HEK293 (cell line): ENCODE measurements at regions not wholly inside any gene's neighbourhood (a gene's known extent, or its start where the extent isn't known, plus 50 kb on each side); places are given as distances from the start of the nearest gene placed in this dataset.

Source experiments
- CTCF ChIA-PET: fragments of 350-600 bp; formaldehyde crosslinking; extraction: SDS; loops from one replicate; lab custom pipeline; 2021; ENCODE audit warnings: antibody characterized with exemption; lab: Yijun Ruan, JAX
- POLR2A ChIA-PET: fragments of 300-600 bp; formaldehyde crosslinking; extraction: SDS; loops from one replicate; lab custom pipeline; 2020; ENCODE audit warnings: antibody characterized with exemption, inconsistent platforms; lab: Yijun Ruan, JAX
- H3K27ac ChIP-seq: fragments of 200-500 bp; sonication (Bioruptor generic); 2 replicates; pipeline ENCODE4 v1.5.1; 2014; ENCODE audit warnings: low read depth, low read length, control low read depth, inconsistent platforms; ENCODE audit errors: extremely low read depth
- H3K36me3 ChIP-seq, 2 experiments: fragments of 200-500 bp in 1 of 2; sonication (Bioruptor generic) in 1 of 2; 1 replicate in 1 of 2; 2 replicates in 1 of 2; pipeline ENCODE4 v1.5.1; 2014 to 2017; ENCODE audit warnings: inconsistent platforms in 2 of 2, low read length in 2 of 2; ENCODE audit not compliant: control insufficient read depth in 2 of 2, insufficient read depth in 1 of 2
- H3K4me1 ChIP-seq: fragments of 200-500 bp; sonication (Bioruptor generic); 2 replicates; pipeline ENCODE4 v1.5.1; 2014; ENCODE audit warnings: mild to moderate bottlenecking, low read length, inconsistent platforms; ENCODE audit not compliant: control insufficient read depth, insufficient read depth
- H3K4me3 ChIP-seq: 2 replicates; pipeline ENCODE4 v1.5.1; 2011; ENCODE audit warnings: low read depth, mild to moderate bottlenecking, control low read depth, low read length, moderate library complexity
- H3K9me3 ChIP-seq: fragments of 200-500 bp; sonication (Bioruptor generic); 2 replicates; pipeline ENCODE4 v1.5.1; 2014; ENCODE audit warnings: low read depth, low read length, inconsistent platforms; ENCODE audit not compliant: control insufficient read depth, insufficient read depth
- BCL11A ChIP-seq: fragments of 450-650 bp; formaldehyde crosslinking; IDR thresholded peaks from 2 replicates; pipeline ENCODE4 v1.5.1; 2016; ENCODE audit warnings: low read depth, missing biosample characterization, missing genetic modification characterization
- KLF10 ChIP-seq: fragments of 450-650 bp; IDR thresholded peaks from 2 replicates; pipeline ENCODE4 v1.5.1; 2018; ENCODE audit warnings: missing biosample characterization, mild to moderate bottlenecking, missing genetic modification characterization
- MEIS1 ChIP-seq: sonication (generic); formaldehyde crosslinking; IDR thresholded peaks from 2 replicates; pipeline ENCODE4 v1.8.1; 2022; ENCODE audit warnings: missing genetic modification reagents, mild to moderate bottlenecking, borderline replicate concordance
- MYNN ChIP-seq: fragments of 450-650 bp; formaldehyde crosslinking; IDR thresholded peaks from 2 replicates; pipeline ENCODE4 v1.5.1; 2016; ENCODE audit warnings: missing biosample characterization, missing genetic modification characterization, borderline replicate concordance
- MZF1 ChIP-seq: fragments of 450-650 bp; formaldehyde crosslinking; IDR thresholded peaks from 2 replicates; pipeline ENCODE4 v1.5.1; 2017; ENCODE audit warnings: missing biosample characterization, missing genetic modification characterization, borderline replicate concordance
- REPIN1 ChIP-seq: fragments of 450-650 bp; formaldehyde crosslinking; IDR thresholded peaks from 2 replicates; pipeline ENCODE4 v1.5.1; 2017; ENCODE audit warnings: missing biosample characterization, missing genetic modification characterization, low read depth
- SCRT1 ChIP-seq: fragments of 450-650 bp; formaldehyde crosslinking; IDR thresholded peaks from 2 replicates; pipeline ENCODE4 v1.5.1; 2016; ENCODE audit warnings: missing biosample characterization, missing genetic modification characterization, borderline replicate concordance
- SCRT2 ChIP-seq: fragments of 450-650 bp; formaldehyde crosslinking; IDR thresholded peaks from 2 replicates; pipeline ENCODE4 v1.5.1; 2016; ENCODE audit warnings: missing biosample characterization, missing genetic modification characterization
- ZBTB48 ChIP-seq: fragments of 450-650 bp; formaldehyde crosslinking; IDR thresholded peaks from 2 replicates; pipeline ENCODE4 v1.5.1; 2016; ENCODE audit warnings: missing biosample characterization, missing genetic modification characterization
- ZFHX2 ChIP-seq: fragments of 450-650 bp; formaldehyde crosslinking; conservative IDR thresholded peaks from 2 replicates; pipeline ENCODE4 v1.5.1; 2016; ENCODE audit warnings: missing biosample characterization, missing genetic modification characterization
- ZFP3 ChIP-seq: fragments of 450-650 bp; formaldehyde crosslinking; IDR thresholded peaks from 2 replicates; pipeline ENCODE4 v1.5.1; 2016; ENCODE audit warnings: low read depth, missing biosample characterization, missing genetic modification characterization
- ZNF10 ChIP-seq: fragments of 450-650 bp; formaldehyde crosslinking; IDR thresholded peaks from 2 replicates; pipeline ENCODE4 v1.5.1; 2017; ENCODE audit warnings: missing biosample characterization, missing genetic modification characterization
- ZNF174 ChIP-seq: fragments of 450-650 bp; formaldehyde crosslinking; IDR thresholded peaks from 2 replicates; pipeline ENCODE4 v1.5.0; 2017; ENCODE audit warnings: missing biosample characterization, mild to moderate bottlenecking, missing genetic modification characterization
- ZNF202 ChIP-seq: fragments of 450-650 bp; formaldehyde crosslinking; IDR thresholded peaks from 2 replicates; pipeline ENCODE4 v1.5.1; 2016; ENCODE audit warnings: missing biosample characterization, missing genetic modification characterization, borderline replicate concordance
- ZNF558 ChIP-seq: fragments of 450-650 bp; formaldehyde crosslinking; IDR thresholded peaks from 2 replicates; pipeline ENCODE4 v1.5.1; 2016; ENCODE audit warnings: missing biosample characterization, missing genetic modification characterization
- ZNF596 ChIP-seq: fragments of 450-650 bp; IDR thresholded peaks from 2 replicates; pipeline ENCODE4 v1.5.0; 2018; ENCODE audit warnings: missing biosample characterization, mild to moderate bottlenecking, missing genetic modification characterization, moderate library complexity
- ZNF629 ChIP-seq: fragments of 450-650 bp; formaldehyde crosslinking; IDR thresholded peaks from 2 replicates; pipeline ENCODE4 v1.5.1; 2017; ENCODE audit warnings: missing biosample characterization, missing genetic modification characterization
- ZNF658 ChIP-seq: fragments of 450-650 bp; formaldehyde crosslinking; IDR thresholded peaks from 2 replicates; pipeline ENCODE4; 2016; ENCODE audit warnings: missing biosample characterization, missing genetic modification characterization
- ZNF747 ChIP-seq: fragments of 450-650 bp; formaldehyde crosslinking; IDR thresholded peaks from 2 replicates; pipeline ENCODE4 v1.5.1; 2016; ENCODE audit warnings: missing biosample characterization, missing genetic modification characterization
- ZNF768 ChIP-seq: fragments of 450-650 bp; formaldehyde crosslinking; IDR thresholded peaks from 2 replicates; pipeline ENCODE4 v1.5.1; 2018; ENCODE audit warnings: missing biosample characterization, mild to moderate bottlenecking, missing genetic modification characterization
- ZNF843 ChIP-seq: fragments of 450-650 bp; formaldehyde crosslinking; IDR thresholded peaks from 2 replicates; pipeline ENCODE4 v1.5.1; 2016; ENCODE audit warnings: missing biosample characterization, missing genetic modification characterization
- TF ChIP-seq, protein P1 (sequence below): fragments of 450-650 bp; formaldehyde crosslinking; IDR thresholded peaks from 2 replicates; pipeline ENCODE4 v1.5.1; 2016; ENCODE audit warnings: missing biosample characterization, missing genetic modification characterization
- TF ChIP-seq, protein P2 (sequence below): fragments of 450-650 bp; formaldehyde crosslinking; IDR thresholded peaks from 2 replicates; pipeline ENCODE4 v1.5.1; 2017; ENCODE audit warnings: missing biosample characterization, mild to moderate bottlenecking, missing genetic modification characterization, moderate library complexity
- TF ChIP-seq, protein P3 (sequence below): fragments of 450-650 bp; formaldehyde crosslinking; IDR thresholded peaks from 2 replicates; pipeline ENCODE4 v1.5.1; 2016; ENCODE audit warnings: missing biosample characterization, missing genetic modification characterization

DNA sequence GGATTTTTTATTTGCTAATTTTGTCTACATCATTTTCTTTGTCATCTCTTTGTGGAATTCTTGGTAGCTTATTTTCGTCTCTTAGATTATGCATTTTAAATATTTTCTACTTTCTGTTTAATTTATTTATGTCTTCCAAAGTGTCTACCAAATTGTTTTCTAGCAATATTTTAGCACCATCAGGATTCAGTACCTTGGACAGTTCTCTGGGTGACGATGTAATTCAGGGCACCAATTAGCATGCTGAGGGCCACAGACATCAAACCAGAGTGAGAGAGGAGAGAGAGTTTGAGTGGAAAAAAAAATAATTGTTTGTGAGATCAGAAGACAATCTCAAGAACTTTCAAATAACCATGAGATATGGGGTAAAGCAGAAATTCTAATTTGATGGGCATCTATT lies 169.8 kb upstream of the CXADR start:
- ChIA-PET CTCF (no interaction called here), POLR2A (no interaction called here)
- no peaks in the 10 kb centered on the region for H3K4me1 ChIP-seq
- no peak overlapping the region for H3K4me3 ChIP-seq
- no peak overlapping the region for H3K27ac ChIP-seq
- TF ChIP-seq ZNF747 (tag by site-specific recombination) (no peak), ZNF202 (tag by site-specific recombination) (no peak)
- TF ChIP-seq, protein P1, sequence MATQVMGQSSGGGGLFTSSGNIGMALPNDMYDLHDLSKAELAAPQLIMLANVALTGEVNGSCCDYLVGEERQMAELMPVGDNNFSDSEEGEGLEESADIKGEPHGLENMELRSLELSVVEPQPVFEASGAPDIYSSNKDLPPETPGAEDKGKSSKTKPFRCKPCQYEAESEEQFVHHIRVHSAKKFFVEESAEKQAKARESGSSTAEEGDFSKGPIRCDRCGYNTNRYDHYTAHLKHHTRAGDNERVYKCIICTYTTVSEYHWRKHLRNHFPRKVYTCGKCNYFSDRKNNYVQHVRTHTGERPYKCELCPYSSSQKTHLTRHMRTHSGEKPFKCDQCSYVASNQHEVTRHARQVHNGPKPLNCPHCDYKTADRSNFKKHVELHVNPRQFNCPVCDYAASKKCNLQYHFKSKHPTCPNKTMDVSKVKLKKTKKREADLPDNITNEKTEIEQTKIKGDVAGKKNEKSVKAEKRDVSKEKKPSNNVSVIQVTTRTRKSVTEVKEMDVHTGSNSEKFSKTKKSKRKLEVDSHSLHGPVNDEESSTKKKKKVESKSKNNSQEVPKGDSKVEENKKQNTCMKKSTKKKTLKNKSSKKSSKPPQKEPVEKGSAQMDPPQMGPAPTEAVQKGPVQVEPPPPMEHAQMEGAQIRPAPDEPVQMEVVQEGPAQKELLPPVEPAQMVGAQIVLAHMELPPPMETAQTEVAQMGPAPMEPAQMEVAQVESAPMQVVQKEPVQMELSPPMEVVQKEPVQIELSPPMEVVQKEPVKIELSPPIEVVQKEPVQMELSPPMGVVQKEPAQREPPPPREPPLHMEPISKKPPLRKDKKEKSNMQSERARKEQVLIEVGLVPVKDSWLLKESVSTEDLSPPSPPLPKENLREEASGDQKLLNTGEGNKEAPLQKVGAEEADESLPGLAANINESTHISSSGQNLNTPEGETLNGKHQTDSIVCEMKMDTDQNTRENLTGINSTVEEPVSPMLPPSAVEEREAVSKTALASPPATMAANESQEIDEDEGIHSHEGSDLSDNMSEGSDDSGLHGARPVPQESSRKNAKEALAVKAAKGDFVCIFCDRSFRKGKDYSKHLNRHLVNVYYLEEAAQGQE (tag by site-specific recombination) = peak; percentile 79
- no peaks in the 10 kb centered on the region for H3K9me3 ChIP-seq
- H3K36me3 ChIP-seq = no peaks in the 10 kb centered on the region

DNA sequence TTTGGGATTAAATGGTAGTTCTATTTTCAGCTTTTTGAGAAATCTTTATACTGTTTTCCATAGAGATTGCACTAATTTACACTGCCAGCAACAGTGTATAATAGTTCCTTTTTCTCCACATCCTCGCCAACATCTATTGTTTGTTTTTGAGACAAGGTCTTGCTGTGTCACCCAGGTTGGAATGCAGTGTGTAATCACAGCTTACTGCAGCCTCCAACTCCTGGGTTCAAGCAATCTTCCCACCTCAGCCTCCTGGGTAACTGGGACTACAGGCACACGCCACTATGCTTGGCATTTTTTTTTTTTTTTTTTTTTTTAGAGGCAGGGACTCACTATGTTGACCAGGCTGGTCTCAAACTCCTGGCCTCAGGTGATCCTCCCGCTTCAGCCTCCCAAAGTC lies 164.5 kb upstream of the CXADR start:
- Histone ChIP-seq H3K27ac (no peak overlapping the region), H3K4me3 (no peak overlapping the region), H3K4me1 (no peaks in the 10 kb centered on the region), H3K36me3 (no peaks in the 10 kb centered on the region), H3K9me3 (no peaks in the 10 kb centered on the region)
- POLR2A ChIA-PET = no interaction called here
- CTCF ChIA-PET = no interaction called here
- no peak for TF ChIP-seq ZNF174 (tag by site-specific recombination)

DNA sequence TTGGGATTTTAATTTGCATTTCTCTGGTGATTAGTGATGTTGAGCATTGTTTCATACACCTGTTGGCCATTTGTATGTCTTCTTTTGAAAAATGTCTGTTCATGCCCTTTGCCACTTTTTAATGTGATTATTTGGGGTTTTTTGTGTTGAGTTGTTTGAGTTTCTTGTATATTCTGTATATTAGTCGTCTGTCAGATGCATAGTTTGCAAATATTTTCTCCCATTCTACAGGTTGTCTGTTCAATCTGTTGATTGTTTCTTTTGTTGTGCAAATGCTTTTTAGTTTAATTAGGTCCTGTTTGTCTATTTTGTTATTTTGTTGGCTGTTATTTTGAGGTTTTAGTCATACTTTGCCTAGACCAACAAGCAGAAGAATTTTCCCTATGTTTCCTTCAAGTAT lies 164.0 kb upstream of the CXADR start:
- no peaks in the 10 kb centered on the region for H3K4me1 ChIP-seq
- TF ChIP-seq SCRT2 (tag by site-specific recombination) (peak; percentile 56), KLF10 (no peak), SCRT1 (tag by site-specific recombination) (peak; percentile 70; the same call in 1 of the 2 replicates)
- ChIA-PET POLR2A (no interaction called here), CTCF (no interaction called here)
- no peaks in the 10 kb centered on the region for H3K36me3 ChIP-seq
- no peaks in the 10 kb centered on the region for H3K9me3 ChIP-seq
- H3K4me3 ChIP-seq = no peak overlapping the region
- H3K27ac ChIP-seq = no peak overlapping the region

DNA sequence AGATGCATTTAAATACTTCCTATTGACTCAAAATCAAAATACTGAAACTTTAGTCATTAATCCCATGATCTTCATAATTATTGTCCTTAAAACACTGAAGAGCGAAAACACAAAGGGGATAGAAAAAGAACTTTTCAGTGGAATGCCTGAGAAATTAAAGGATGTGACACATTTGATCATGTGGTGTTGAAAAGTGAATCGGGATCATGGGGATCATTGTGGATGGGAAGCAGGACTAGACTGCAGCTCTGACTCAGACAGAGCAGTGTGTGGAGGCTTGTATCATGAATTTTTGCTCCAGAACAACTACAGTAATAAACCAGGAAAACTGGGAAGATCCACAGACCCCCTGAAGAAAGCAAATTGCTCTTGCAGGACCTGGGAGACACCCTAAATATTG lies 161.1 kb upstream of the CXADR start:
- Histone ChIP-seq H3K4me3 (no peak overlapping the region), H3K4me1 (no peaks in the 10 kb centered on the region), H3K36me3 (no peaks in the 10 kb centered on the region), H3K9me3 (no peaks in the 10 kb centered on the region), H3K27ac (no peak overlapping the region)
- POLR2A ChIA-PET = no interaction called here
- CTCF ChIA-PET = interaction anchor here (1.1 kb wide), 1 partner anchor 234 kb away, joined by 3 read pairs; no protein-coding TSS in a partner anchor
- TF ChIP-seq ZNF843 (no peak), ZBTB48 (tag by site-specific recombination) (no peak), ZNF658 (tag by site-specific recombination) (no peak), MEIS1 (no peak), ZFHX2 (tag by site-specific recombination) (no peak), ZNF596 (no peak), ZNF10 (tag by site-specific recombination) (no peak), ZNF768 (no peak), ZFP3 (no peak), ZNF747 (tag by site-specific recombination) (no peak), MZF1 (tag by site-specific recombination) (no peak), ZNF629 (tag by site-specific recombination) (no peak), ZNF558 (tag by site-specific recombination) (no peak), MYNN (no peak), REPIN1 (tag by site-specific recombination) (no peak), BCL11A (tag by site-specific recombination) (no peak)
- TF ChIP-seq, protein P2, sequence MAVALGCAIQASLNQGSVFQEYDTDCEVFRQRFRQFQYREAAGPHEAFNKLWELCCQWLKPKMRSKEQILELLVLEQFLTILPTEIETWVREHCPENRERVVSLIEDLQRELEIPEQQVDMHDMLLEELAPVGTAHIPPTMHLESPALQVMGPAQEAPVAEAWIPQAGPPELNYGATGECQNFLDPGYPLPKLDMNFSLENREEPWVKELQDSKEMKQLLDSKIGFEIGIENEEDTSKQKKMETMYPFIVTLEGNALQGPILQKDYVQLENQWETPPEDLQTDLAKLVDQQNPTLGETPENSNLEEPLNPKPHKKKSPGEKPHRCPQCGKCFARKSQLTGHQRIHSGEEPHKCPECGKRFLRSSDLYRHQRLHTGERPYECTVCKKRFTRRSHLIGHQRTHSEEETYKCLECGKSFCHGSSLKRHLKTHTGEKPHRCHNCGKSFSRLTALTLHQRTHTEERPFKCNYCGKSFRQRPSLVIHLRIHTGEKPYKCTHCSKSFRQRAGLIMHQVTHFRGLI (tag by site-specific recombination) = no peak
- TF ChIP-seq, protein P3, sequence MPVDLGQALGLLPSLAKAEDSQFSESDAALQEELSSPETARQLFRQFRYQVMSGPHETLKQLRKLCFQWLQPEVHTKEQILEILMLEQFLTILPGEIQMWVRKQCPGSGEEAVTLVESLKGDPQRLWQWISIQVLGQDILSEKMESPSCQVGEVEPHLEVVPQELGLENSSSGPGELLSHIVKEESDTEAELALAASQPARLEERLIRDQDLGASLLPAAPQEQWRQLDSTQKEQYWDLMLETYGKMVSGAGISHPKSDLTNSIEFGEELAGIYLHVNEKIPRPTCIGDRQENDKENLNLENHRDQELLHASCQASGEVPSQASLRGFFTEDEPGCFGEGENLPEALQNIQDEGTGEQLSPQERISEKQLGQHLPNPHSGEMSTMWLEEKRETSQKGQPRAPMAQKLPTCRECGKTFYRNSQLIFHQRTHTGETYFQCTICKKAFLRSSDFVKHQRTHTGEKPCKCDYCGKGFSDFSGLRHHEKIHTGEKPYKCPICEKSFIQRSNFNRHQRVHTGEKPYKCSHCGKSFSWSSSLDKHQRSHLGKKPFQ (tag by site-specific recombination) = no peak
